ENCODE measurements at regions not wholly inside any gene's neighbourhood (a gene's known extent, or its start where the extent isn't known, plus 50 kb on each side); places are given as distances from the start of the nearest gene placed in this dataset.
"Not testable (repeated sequence)": the region's sequence is repeated elsewhere in the genome, so short reads cannot be mapped to it uniquely, and the experiment has no call there.

DNA sequence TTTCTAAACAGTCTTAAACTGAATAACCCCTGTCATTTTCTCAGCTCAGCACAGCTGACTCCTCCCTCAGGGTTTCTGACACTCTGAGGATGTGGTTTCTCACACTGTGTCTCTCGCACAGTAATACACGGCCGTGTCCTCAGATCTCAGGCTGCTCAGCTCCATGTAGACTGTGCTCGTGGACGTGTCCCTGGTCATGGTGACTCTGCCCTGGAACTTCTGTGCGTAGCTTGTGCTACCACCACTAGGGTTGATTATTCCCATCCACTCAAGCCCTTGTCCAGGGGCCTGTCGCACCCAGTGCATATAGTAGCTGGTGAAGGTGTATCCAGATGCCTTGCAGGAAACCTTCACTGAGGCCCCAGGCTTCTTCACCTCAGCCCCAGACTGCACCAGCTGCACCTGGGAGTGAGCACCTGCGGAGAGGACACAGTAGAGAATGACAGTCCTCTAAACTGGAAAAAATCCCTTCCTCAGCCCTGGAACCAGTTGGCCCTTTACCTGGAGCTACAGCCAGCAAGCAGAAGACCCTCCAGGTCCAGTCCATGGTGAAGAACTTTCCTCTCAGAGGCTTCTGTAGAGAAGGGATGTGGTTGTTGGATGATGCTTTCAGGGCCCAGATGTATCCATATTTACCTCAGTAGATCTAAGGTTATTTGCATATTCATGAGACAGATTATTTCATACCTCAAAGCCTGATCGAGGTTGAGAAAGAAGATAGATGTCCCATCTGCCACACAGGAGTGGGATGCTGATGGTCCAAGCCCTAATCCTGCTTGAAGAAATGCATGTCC, 984.8 kb downstream of the TMEM121 start:
- TF ChIP-seq, protein P1, sequence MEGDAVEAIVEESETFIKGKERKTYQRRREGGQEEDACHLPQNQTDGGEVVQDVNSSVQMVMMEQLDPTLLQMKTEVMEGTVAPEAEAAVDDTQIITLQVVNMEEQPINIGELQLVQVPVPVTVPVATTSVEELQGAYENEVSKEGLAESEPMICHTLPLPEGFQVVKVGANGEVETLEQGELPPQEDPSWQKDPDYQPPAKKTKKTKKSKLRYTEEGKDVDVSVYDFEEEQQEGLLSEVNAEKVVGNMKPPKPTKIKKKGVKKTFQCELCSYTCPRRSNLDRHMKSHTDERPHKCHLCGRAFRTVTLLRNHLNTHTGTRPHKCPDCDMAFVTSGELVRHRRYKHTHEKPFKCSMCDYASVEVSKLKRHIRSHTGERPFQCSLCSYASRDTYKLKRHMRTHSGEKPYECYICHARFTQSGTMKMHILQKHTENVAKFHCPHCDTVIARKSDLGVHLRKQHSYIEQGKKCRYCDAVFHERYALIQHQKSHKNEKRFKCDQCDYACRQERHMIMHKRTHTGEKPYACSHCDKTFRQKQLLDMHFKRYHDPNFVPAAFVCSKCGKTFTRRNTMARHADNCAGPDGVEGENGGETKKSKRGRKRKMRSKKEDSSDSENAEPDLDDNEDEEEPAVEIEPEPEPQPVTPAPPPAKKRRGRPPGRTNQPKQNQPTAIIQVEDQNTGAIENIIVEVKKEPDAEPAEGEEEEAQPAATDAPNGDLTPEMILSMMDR (IDR thresholded peaks at IDR 0.05): no peak
- Histone ChIP-seq H3K4me1 (no peaks in the 10 kb centered on the region), H3K9me3 (no peaks in the 10 kb centered on the region), H3K4me3 (no peak overlapping the region), H3K27me3 (no peaks in the 10 kb centered on the region), H3K27ac (no peak overlapping the region), H3K36me3 (no peaks in the 10 kb centered on the region)
- no peak for DNase-seq (ENCODE audit: low spot score in 2 of 2)
- intact Hi-C loops (cut with DNase I): no loop called here

DNA sequence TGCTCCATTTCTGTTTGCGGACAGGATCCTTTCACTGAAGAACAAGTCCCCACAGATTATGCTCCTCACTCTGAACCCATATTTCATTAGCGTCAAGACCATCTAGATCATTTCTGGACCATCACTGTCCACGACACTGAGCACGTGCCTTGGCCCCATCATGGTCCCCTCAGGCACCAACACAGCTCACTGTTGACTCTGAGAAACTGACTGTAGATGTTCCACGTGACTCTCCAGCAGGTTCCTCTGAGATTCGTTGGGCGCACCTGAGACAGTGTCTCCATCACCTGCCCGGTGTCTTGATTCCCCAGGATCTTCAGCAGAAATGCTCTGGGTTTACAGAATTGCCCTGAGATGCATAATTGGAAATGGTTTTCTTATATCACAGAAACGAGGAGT, 985.4 kb downstream of the TMEM121 start:
- H3K36me3 ChIP-seq: no peaks in the 10 kb centered on the region
- H3K27me3 ChIP-seq: no peaks in the 10 kb centered on the region
- no peaks in the 10 kb centered on the region for H3K4me1 ChIP-seq
- intact Hi-C loops (cut with DNase I): no loop called here
- no peak overlapping the region for H3K4me3 ChIP-seq
- DNase-seq (ENCODE audit: low spot score in 2 of 2): no peak
- H3K27ac ChIP-seq: no peak overlapping the region
- TF ChIP-seq, protein P1 (IDR thresholded peaks at IDR 0.05): no peak
- H3K9me3 ChIP-seq: no peaks in the 10 kb centered on the region

DNA sequence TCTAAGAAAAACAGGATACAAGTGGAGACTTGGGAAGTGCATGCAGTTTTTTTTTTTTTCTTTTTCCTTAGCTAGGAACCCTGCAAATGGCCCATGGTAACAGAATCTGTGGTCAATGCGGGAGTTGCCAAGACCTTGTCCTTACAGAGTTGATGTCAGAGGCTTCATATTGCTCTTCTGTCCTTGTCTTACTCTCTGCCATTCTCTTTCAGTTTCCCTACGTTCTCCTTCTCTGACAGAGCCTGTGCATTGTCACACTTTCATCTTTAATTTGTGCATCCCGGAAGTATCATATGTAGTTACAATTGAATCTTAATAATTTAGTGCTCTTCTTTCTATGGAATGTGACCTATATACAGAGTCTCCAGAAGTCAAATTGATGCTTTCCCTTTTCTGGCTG, 986.9 kb downstream of the TMEM121 start:
- DNase-seq (ENCODE audit: low spot score in 2 of 2): no peak

DNA sequence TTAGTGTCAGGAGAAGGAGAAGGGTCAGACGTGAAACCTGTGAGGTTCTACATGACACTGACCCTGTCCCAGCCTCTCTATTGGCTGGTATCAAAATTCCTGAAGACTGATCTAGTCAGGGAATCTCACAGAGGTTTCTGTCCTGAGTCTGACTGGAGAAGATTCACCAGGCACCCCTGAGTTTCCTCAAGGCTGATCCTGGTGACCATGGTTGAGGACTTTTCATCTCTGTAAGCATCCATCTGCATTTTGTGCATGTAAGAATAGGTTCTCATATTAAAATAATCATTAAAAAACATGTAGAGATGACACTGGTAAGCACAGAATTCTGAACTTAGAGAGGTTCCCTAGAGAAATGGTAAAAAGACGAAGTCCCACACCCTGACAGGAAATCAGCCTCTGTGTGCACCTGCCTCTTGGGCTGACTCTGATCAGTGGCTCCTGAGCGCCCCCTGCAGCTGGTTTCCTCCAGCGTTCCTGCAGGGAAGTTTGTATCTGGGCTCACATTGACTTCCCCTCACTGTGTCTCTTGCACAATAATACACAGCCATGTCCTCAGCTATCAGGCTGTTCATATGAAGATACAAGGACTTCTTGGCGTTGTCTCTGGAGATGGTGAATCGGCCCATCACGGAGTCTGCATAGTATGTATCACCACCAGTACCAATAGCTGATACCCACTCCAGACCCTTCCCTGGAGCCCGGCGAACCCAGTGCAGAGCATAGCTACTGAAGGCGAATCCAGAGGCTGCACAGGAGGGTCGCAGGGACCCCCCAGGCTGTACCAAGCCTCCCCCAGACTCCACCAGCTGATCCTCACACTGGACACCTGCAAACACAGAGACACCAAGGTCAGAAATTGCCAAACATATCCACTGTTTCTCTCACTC, 991.9 kb downstream of the TMEM121 start:
- no peaks in the 10 kb centered on the region for H3K27me3 ChIP-seq
- H3K36me3 ChIP-seq: no peaks in the 10 kb centered on the region
- H3K9me3 ChIP-seq: no peaks in the 10 kb centered on the region
- H3K4me1 ChIP-seq: no peaks in the 10 kb centered on the region
- H3K27ac ChIP-seq: no peak overlapping the region
- TF ChIP-seq, protein P1 (IDR thresholded peaks at IDR 0.05): peak in 1 of 3 experiments; percentile 10
- intact Hi-C loops (cut with DNase I): no loop called here
- DNase-seq (ENCODE audit: low spot score in 2 of 2): no peak
- no peak overlapping the region for H3K4me3 ChIP-seq

More for the DNA sequence above, 986.9 kb downstream of the TMEM121 start:
- no peak overlapping the region for H3K4me3 ChIP-seq
- intact Hi-C loops (cut with DNase I): no loop called here
- no peaks in the 10 kb centered on the region for H3K4me1 ChIP-seq
- H3K27me3 ChIP-seq: no peaks in the 10 kb centered on the region
- TF ChIP-seq, protein P1 (IDR thresholded peaks at IDR 0.05): no peak
- no peaks in the 10 kb centered on the region for H3K9me3 ChIP-seq
- no peak overlapping the region for H3K27ac ChIP-seq
- H3K36me3 ChIP-seq: no peaks in the 10 kb centered on the region

DNA sequence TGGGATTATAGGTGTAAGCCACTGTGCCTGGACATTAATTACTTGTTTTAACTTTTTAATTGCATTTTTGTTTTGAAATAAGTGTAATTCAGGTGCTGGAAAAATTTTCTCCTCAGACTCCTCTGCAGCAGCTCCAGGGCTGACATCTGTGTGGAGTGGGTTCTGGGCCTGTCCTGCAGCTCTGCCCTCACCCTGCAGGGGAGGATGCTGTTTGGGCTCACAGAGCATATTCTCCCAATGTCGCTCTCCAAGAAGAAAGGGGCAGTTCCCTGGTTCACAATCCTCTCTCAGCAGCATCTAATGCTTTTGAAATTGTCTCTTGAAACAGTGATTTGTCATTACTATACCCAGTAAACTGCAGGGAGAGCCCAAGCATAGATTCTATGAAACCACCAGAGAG, 995.7 kb downstream of the TMEM121 start:
- H3K9me3 ChIP-seq; H3K36me3 ChIP-seq; H3K4me3 ChIP-seq; H3K27me3 ChIP-seq; H3K4me1 ChIP-seq; DNase-seq (ENCODE audit: low spot score in 2 of 2); intact Hi-C loops (cut with DNase I); H3K27ac ChIP-seq: not testable (repeated sequence)

DNA sequence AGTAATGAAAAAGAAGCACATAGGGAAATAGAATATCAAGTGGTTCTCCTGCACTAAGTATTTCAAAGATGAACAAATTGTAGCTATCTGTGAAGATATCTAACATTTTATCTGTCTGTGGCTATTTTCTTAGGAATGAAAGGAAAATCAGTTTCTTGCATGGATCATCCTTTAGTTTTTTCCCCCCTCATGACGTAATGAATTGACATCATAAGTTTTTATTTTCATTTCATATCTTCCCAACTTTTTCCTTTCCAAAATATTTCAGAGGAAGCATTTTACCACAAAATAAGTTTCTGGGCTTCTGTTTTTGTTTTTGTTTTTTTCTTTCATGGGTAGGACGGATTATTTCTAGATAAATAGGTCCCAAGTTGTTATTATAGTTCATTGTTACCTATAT, 996.6 kb downstream of the TMEM121 start:
- no peaks in the 10 kb centered on the region for H3K27me3 ChIP-seq
- no peak for DNase-seq (ENCODE audit: low spot score in 2 of 2)
- intact Hi-C loops (cut with DNase I): no loop called here
- TF ChIP-seq, protein P1 (IDR thresholded peaks at IDR 0.05): no peak
- no peak overlapping the region for H3K27ac ChIP-seq
- H3K9me3 ChIP-seq: no peaks in the 10 kb centered on the region
- H3K4me1 ChIP-seq: no peaks in the 10 kb centered on the region
- no peaks in the 10 kb centered on the region for H3K36me3 ChIP-seq
- H3K4me3 ChIP-seq: no peak overlapping the region

All from ascending aorta (tissue), 2 donors.